GM19035 (cell line): ENCODE measurements at regions not wholly inside any gene's neighbourhood (a gene's known extent, or its start where the extent isn't known, plus 50 kb on each side); places are given as distances from the start of the nearest gene placed in this dataset.

Experiments
- ATAC-seq: cut with Tn5 transposase; IDR thresholded peaks from one replicate; pipeline ENCODE4 v1.9.1; 2021; ENCODE audit not compliant: unreplicated experiment

- no peak for ATAC-seq
Measured at GRCh38 chr18:56323673-56324072, 314.7 kb downstream of the TXNL1 start.

DNA sequence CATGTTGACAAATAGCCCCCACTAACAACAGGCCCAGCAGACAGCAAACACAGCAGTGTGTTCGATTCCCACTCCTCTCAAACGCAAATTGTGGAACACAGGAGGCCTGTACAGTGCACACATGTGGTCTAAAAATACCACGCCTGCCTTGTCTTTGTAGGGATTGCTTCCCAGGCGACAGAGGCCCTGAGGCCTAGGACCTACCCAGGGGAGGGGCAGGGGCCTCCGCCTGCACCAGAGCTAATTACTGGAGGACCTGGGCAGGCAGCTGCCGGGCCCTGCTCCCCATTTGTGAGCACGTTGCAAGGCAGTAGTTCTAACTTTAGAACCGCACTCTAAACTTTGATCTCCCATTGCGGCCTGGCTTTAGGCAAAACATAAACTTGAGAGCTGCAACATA, 316.0 kb downstream of the TXNL1 start:
- no peak for ATAC-seq

DNA sequence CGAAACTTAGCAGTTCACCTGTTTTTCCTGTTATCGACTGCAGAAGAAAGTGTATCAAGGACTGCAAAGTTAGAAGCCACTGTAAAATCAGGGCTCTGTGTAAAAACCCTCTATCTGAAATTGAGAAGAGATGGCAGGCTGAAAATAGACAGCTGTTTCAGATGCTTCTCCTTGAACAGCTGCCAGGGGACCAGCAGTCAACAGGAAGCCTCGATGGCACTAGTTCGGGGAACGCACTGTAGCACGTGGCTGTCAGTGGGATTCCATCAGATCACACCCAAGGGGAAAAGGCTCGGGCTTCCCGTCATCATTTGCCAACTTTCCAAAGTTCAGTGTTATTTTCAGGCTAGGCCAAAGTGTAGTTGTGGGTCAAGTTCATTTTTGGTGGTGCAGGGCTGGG, 316.9 kb downstream of the TXNL1 start:
- no peak for ATAC-seq

- no peak for ATAC-seq
Measured at GRCh38 chr18:56319953-56320352, 318.4 kb downstream of the TXNL1 start.

GRCh38 chr18:56316727-56317126, 321.7 kb downstream of the TXNL1 start:
- no peak for ATAC-seq

- ATAC-seq, result no peak
Measured at GRCh38 chr18:56315363-56315762, 323.0 kb downstream of the TXNL1 start.

- no peak for ATAC-seq
Measured at GRCh38 chr18:56314396-56314795, 324.0 kb downstream of the TXNL1 start.

- ATAC-seq, result no peak
Measured at GRCh38 chr18:56312551-56313335, 325.6 kb downstream of the TXNL1 start.

DNA sequence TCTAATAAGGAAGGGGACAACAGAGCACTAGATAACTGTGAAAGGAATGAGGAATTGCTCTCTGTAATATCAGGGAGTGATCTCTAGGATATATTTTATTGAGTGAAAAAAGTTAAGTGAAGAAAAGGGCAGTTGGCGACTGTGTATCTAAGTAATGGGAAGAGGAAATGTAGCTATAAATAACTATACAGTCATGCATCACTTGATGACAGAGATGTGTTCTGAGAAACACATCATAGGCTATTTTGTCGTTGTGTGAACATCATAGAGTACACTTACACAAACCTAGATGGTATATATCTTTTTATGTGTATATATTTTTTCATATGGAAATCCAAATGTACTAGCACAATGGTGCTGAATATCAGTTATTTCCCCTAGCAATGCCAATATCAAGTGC, 329.3 kb downstream of the TXNL1 start:
- no peak for ATAC-seq

GRCh38 chr18:56307354-56308170, 330.8 kb downstream of the TXNL1 start:
- ATAC-seq, result no peak

GRCh38 chr18:56306797-56307196, 331.6 kb downstream of the TXNL1 start:
- no peak for ATAC-seq

DNA sequence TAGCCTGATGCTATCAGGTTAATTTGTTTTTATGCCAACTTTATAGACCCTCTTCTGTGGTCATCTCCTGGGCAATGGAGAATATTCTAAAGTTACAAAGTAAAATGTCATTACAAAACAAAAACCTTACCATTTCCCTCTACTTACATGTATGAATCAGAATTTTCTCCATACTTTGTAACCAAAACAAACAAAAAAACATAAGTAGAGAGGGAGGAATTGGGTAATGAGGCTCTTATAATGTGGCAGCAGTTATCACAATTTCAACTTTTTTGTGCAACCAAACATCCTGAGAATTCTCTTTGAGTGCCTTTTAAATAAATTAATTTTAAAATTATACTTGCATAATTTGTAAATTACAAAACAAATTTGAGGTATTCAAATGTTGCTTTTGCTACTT, 332.8 kb downstream of the TXNL1 start:
- no peak for ATAC-seq

DNA sequence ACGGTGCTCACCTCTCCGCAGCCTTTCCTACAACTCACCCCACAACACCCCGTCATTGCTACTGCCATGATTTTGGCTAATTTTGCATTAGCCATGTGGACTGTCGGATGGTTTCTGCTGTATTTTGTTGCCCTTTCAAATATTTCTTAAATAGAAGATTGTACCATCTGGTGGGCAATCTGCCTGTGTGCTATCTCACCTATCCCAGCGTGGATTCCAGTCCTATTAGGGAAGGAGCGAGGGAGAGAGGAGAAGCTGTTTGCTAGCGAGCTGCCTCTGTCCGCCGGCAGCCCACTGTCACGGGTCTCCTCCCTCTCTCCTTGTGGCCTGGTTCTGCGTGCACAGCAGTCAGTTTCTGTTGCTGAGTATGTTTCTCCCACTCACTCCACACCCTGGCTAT, 336.2 kb downstream of the TXNL1 start:
- ATAC-seq, result no peak

GRCh38 chr18:56299740-56300139, 338.7 kb downstream of the TXNL1 start:
- no peak for ATAC-seq

- no peak for ATAC-seq
Measured at GRCh38 chr18:56298935-56299334, 339.5 kb downstream of the TXNL1 start.

GRCh38 chr18:56296381-56296780, 342.0 kb downstream of the TXNL1 start:
- ATAC-seq, result no peak

DNA sequence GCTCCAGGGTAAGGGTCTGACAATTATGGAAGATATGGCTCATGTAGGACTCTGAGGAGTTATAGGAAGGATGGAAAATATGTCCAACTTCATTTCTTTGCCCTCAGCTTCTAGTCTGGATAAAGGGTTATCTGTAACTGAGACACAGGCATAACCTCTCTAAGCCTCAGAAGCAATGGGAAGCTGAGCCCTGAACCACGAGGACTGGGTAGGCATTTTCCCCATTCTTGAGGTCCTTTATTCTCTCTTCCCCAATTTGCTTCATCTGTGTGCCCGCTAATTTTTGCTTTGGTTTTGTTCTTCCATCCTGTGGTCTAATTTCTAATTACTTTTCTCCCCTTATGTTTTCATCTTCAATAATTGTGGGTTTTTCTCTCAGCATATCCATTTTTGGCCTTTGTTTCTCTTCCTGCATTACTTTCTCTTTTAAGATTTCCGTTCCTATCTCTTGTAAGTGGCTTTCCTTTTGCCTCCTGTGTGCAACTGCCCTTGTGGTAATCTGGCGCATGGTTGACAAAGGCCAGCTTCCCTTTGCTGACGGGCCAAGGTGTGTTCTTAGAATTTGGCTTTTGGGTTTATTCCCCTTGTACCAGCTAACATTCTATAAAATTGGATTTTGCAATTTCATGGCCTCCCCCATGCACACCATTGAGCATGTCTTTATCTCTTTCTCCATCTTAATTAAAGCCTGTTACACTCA, 343.8 kb downstream of the TXNL1 start:
- ATAC-seq, result no peak

GRCh38 chr18:56291294-56291693, 347.1 kb downstream of the TXNL1 start:
- ATAC-seq, result no peak

- no peak for ATAC-seq
Measured at GRCh38 chr18:56289381-56289780, 349.0 kb downstream of the TXNL1 start.

DNA sequence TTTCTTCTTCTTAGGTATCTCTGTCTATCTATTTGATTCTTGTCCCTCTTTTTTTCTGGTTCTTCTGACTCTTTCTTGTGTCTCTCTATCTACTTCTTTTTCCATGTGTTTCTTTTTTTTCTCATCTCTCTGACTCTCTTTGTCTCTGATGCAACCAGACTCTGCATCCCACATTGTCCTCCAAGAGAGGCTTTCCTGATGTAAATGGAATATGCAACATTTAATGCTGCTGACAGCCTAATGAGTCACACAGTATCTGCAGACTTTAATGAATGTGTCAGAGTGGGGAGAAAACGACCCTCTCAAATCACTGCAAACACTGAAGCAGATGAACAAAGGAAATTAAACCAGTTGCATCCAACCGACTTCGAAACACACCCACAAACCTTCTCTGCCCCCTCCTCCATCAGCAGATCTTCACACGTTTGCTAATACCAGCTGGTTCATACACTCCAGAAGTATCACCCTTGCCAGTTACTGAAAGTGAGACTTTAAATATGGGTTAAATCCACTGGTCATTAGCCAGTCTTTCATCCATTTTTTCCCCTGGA, 351.5 kb downstream of the TXNL1 start:
- no peak for ATAC-seq

- no peak for ATAC-seq
Measured at GRCh38 chr18:56285387-56286065, 352.9 kb downstream of the TXNL1 start.
